PC-3 (cell line): ENCODE measurements at regions not wholly inside any gene's neighbourhood (a gene's known extent, or its start where the extent isn't known, plus 50 kb on each side); places are given as distances from the start of the nearest gene placed in this dataset.

Experiments used
- ATAC-seq: fragments of 200-7000 bp; cut with Tn5 transposase; 2 replicates; pipeline ENCODE4 v1.9.1; 2020; ENCODE audit warnings: mild to moderate bottlenecking, moderate library complexity
- BruUV-seq: library from RNA; stranded (reverse); fragments of 400-500 nt; replicated peaks from 2 replicates; lab custom pipeline; 2021; lab: Mats Ljungman, UMichigan
- CTCF ChIA-PET: fragments of 300-600 bp; sonication (Branson Sonifier 250); formaldehyde crosslinking; loops from one replicate; lab custom pipeline; 2022; ENCODE audit warnings: antibody characterized with exemption; lab: Charles Lee
- POLR2A ChIA-PET: fragments of 300-600 bp; sonication (Branson Sonifier 250); formaldehyde crosslinking; loops from one replicate; lab custom pipeline; 2022; ENCODE audit warnings: antibody characterized with exemption; ENCODE audit not compliant: unreplicated experiment; lab: Charles Lee
- DNase-seq: peaks from one replicate; pipeline ENCODE4 v3.0.0-alpha.2; 2015
- H2AFZ ChIP-seq: fragments of 300-600 bp; sonication (generic); 2 replicates; pipeline ENCODE4 v1.6.0; 2016; ENCODE audit warnings: antibody characterized with exemption, low read length
- H3F3A ChIP-seq: fragments of 300-600 bp; sonication (generic); one replicate; pipeline ENCODE4 v1.6.0; 2017; ENCODE audit warnings: antibody characterized with exemption, low read length, control low read depth, mild to moderate bottlenecking; ENCODE audit not compliant: unreplicated experiment
- H3K27ac ChIP-seq: fragments of 300-600 bp; sonication (generic); 2 replicates; pipeline ENCODE4 v1.5.1; 2016; ENCODE audit warnings: mild to moderate bottlenecking, low read length
- H3K27me3 ChIP-seq: fragments of 300-600 bp; sonication (generic); 2 replicates; pipeline ENCODE4 v1.6.1; 2016; ENCODE audit warnings: low read length, mixed read lengths
- H3K36me3 ChIP-seq: fragments of 300-600 bp; sonication (generic); 2 replicates; pipeline ENCODE4 v1.6.1; 2016; ENCODE audit warnings: low read depth, mixed run types, low read length, mixed read lengths
- H3K4me1 ChIP-seq: fragments of 300-600 bp; sonication (generic); 2 replicates; pipeline ENCODE4 v1.5.1; 2016; ENCODE audit warnings: low read length; ENCODE audit not compliant: insufficient read depth
- H3K4me2 ChIP-seq: fragments of 300-600 bp; sonication (generic); 2 replicates; pipeline ENCODE4 v1.6.0; 2016; ENCODE audit warnings: low read length
- H3K4me3 ChIP-seq: fragments of 300-600 bp; sonication (generic); 2 replicates; pipeline ENCODE4 v1.5.1; 2016; ENCODE audit warnings: mild to moderate bottlenecking, low read length, mixed read lengths
- H3K79me2 ChIP-seq: fragments of 300-600 bp; sonication (generic); 2 replicates; pipeline ENCODE4 v1.6.1; 2017; ENCODE audit warnings: low read length, mixed read lengths
- H3K9ac ChIP-seq: fragments of 300-600 bp; sonication (generic); 2 replicates; pipeline ENCODE4 v1.6.0; 2016; ENCODE audit warnings: mild to moderate bottlenecking, low read length
- H3K9me2 ChIP-seq: fragments of 300-600 bp; sonication (generic); replicated peaks from 2 replicates; pipeline ENCODE4 v1.6.1; 2016; ENCODE audit warnings: mixed run types, low read length, mixed read lengths
- H3K9me3 ChIP-seq: fragments of 300-600 bp; sonication (generic); 2 replicates; pipeline ENCODE4 v1.6.1; 2016; ENCODE audit warnings: low read length, mixed read lengths
- H4K20me1 ChIP-seq: fragments of 300-600 bp; sonication (generic); 2 replicates; pipeline ENCODE4 v1.6.1; 2016; ENCODE audit warnings: low read length, mixed read lengths
- CTCF ChIP-seq: fragments of 300-600 bp; sonication (generic); conservative IDR thresholded peaks from 2 replicates; pipeline ENCODE4 v1.5.1; 2017; ENCODE audit warnings: antibody characterized with exemption, low read depth, mild to moderate bottlenecking, low read length
- EZH2 ChIP-seq: fragments of 300-600 bp; sonication (generic); IDR thresholded peaks from one replicate; pipeline ENCODE4 v1.6.1; 2017; ENCODE audit warnings: antibody characterized with exemption, mild to moderate bottlenecking, low read length; ENCODE audit not compliant: unreplicated experiment
- EZH2phosphoT487 ChIP-seq: fragments of 300-600 bp; sonication (generic); IDR thresholded peaks from 2 replicates; pipeline ENCODE4 v1.6.1; 2018; ENCODE audit warnings: mild to moderate bottlenecking, antibody characterized with exemption, low read length, borderline replicate concordance
- intact Hi-C: fragments of 100-400 bp; cut with micrococcal nuclease; formaldehyde crosslinking; loops from 2 replicates; pipeline ENCODE4 v1.9.0; 2023

DNA sequence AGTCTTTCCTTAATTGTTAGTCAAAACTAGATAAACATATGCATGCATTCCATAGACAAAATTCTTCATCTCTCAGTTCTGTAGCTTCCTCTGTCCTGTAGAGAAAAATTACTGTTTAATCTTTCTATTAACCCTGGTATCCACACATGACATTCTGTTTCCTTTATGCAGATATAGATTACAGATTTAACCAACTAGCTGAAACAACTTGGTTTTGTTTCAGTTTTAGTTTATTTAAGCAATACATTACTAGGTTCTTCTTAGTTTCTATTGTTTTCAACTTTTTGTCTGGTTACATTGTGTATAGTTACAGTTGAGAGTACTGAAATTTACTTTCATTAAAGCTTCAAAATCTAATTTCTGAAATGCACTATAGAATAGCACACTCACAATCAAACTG lies 933.9 kb upstream of the EPHA5 start:
- no peaks in the 10 kb centered on the region for H3K27me3 ChIP-seq
- no peak overlapping the region for H3K9ac ChIP-seq
- no peaks in the 10 kb centered on the region for H3K79me2 ChIP-seq
- H3K4me1 ChIP-seq = no peaks in the 10 kb centered on the region
- H3F3A ChIP-seq = no peaks in the 10 kb centered on the region
- TF ChIP-seq EZH2phosphoT487 (no peak), EZH2 (no peak), CTCF (no peak)
- no TSS peak for BruUV-seq
- CTCF ChIA-PET = no interaction called here
- H3K9me2 ChIP-seq = no peaks in the 10 kb centered on the region
- no peak overlapping the region for H3K4me2 ChIP-seq
- DNase-seq (no peak), ATAC-seq (no peak)
- no peak overlapping the region for H2AFZ ChIP-seq
- H3K9me3 ChIP-seq = no peaks in the 10 kb centered on the region
- H3K4me3 ChIP-seq = no peak overlapping the region
- intact Hi-C loops = no loop called here
- H3K27ac ChIP-seq = no peak overlapping the region
- no peaks in the 10 kb centered on the region for H3K36me3 ChIP-seq
- no peaks in the 10 kb centered on the region for H4K20me1 ChIP-seq
- POLR2A ChIA-PET = interaction anchor here (0.7 kb wide), 1 partner anchor 936 kb away, joined by 4 read pairs; no protein-coding TSS in a partner anchor

DNA sequence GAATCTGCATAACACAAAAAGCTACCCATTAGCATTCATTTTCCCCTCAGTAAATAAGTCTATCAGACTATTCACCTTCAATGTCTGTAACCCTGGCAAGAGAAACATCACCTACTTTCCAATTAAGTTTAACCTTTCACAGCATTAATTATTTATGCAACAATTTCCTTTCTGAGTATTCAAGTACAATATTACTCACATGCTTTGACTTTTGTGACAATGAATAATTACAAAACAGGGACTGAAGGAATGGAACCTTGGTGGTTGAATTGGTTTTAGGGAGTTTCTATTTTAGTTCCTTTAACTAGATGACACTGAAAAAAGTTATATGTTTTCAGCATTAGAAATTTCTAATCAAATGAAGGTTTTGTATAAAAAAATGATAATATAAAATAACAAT lies 932.3 kb upstream of the EPHA5 start:
- Histone ChIP-seq H3K9ac (no peak overlapping the region), H3K4me1 (no peaks in the 10 kb centered on the region), H3K4me3 (no peak overlapping the region), H3K4me2 (no peak overlapping the region), H3K27me3 (no peaks in the 10 kb centered on the region), H4K20me1 (no peaks in the 10 kb centered on the region), H2AFZ (no peak overlapping the region), H3K36me3 (no peaks in the 10 kb centered on the region), H3K27ac (no peak overlapping the region), H3K9me3 (no peaks in the 10 kb centered on the region), H3K79me2 (no peaks in the 10 kb centered on the region), H3K9me2 (no peaks in the 10 kb centered on the region), H3F3A (no peaks in the 10 kb centered on the region)
- TF ChIP-seq CTCF = no peak
- no peak for TF ChIP-seq EZH2
- no peak for TF ChIP-seq EZH2phosphoT487
- intact Hi-C loops = no loop called here
- ChIA-PET CTCF (no interaction called here), POLR2A (no interaction called here)
- ATAC-seq (no peak), DNase-seq (no peak)
- no TSS peak for BruUV-seq

DNA sequence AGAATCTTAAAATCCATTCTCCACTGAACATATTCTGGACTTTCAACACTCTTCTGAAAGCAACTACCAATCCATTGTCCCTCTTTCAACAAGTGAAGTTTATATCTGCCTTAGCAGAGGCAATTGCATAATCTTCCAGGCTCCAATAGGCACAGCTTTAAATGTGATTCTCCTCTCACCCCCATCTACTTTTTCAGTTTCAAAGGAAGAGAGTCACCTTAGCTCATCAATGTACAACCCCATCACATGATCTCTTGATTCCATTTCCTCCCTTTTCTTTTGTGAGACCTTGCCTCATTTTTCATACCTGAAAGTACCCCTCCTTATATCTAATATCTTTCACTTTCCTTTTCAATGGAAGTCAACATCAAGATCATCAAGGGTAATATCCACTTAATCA lies 921.7 kb upstream of the EPHA5 start:
- POLR2A ChIA-PET = no interaction called here
- no peak overlapping the region for H3K27ac ChIP-seq
- no TSS peak for BruUV-seq

More for the DNA sequence above, 921.7 kb upstream of the EPHA5 start:
- intact Hi-C loops = no loop called here
- Histone ChIP-seq H3K4me1 (peaks cover 9% of the 10 kb centered on the region), H4K20me1 (no peaks in the 10 kb centered on the region), H3F3A (no peaks in the 10 kb centered on the region), H3K27me3 (no peaks in the 10 kb centered on the region), H3K9me3 (no peaks in the 10 kb centered on the region), H3K4me3 (no peak overlapping the region), H3K79me2 (no peaks in the 10 kb centered on the region), H3K9me2 (no peaks in the 10 kb centered on the region), H3K4me2 (no peak overlapping the region), H2AFZ (no peak overlapping the region), H3K9ac (no peak overlapping the region), H3K36me3 (no peaks in the 10 kb centered on the region)
- CTCF ChIA-PET = no interaction called here
- TF ChIP-seq CTCF (no peak), EZH2phosphoT487 (no peak), EZH2 (no peak)
- no peak for ATAC-seq
- no peak for DNase-seq
